B cell (primary cell): ENCODE measurements at regions not wholly inside any gene's neighbourhood (a gene's known extent, or its start where the extent isn't known, plus 50 kb on each side); places are given as distances from the start of the nearest gene placed in this dataset.

Experiments used
- ATAC-seq: fragments of 200-7000 bp; cut with Tn5 transposase; one replicate; pipeline ENCODE4 v1.10.0; 2021; ENCODE audit warnings: low read depth, mild to moderate bottlenecking, moderate number of reproducible peaks, moderate library complexity
- CTCF ChIA-PET: fragments of 350-600 bp; sonication (Branson Sonifier 250); formaldehyde crosslinking; loops from one replicate; lab custom pipeline; 2021; ENCODE audit warnings: antibody characterized with exemption, inconsistent platforms; lab: Charles Lee
- POLR2A ChIA-PET: fragments of 350-600 bp; sonication (Branson Sonifier 250); formaldehyde crosslinking; loops from one replicate; lab custom pipeline; 2021; ENCODE audit warnings: antibody characterized with exemption; lab: Charles Lee
- DNase-seq: peaks from one replicate; pipeline ENCODE4 v3.0.0; 2013
- H2AFZ ChIP-seq: 2 replicates; pipeline ENCODE4 v1.6.1; 2012; ENCODE audit warnings: mild to moderate bottlenecking, low read depth, low read length; ENCODE audit not compliant: insufficient read depth, poor library complexity, severe bottlenecking
- H3K27ac ChIP-seq, 2 donors: 1 replicate in 1 of 2; 2 replicates in 1 of 2; pipeline ENCODE4 v1.5.1; 2012 to 2013; ENCODE audit warnings: low read length in 2 of 2, mild to moderate bottlenecking in 2 of 2, moderate library complexity in 1 of 2
- H3K27me3 ChIP-seq, 4 experiments: fragments of 200-600 bp in 1 of 4; sonication (generic) in 1 of 4; replicated peaks in 1 of 4; 1 replicate in 2 of 4; 2 replicates in 2 of 4; pipeline versions ENCODE4 v1.6.1 to v1.7.0; 2013 to 2016; ENCODE audit warnings: low read length in 3 of 4, mild to moderate bottlenecking in 2 of 4, mixed read lengths in 1 of 4, moderate library complexity in 1 of 4; ENCODE audit not compliant: insufficient read depth in 4 of 4, control insufficient read depth in 3 of 4; ENCODE audit errors: control extremely low read depth in 1 of 4
- H3K36me3 ChIP-seq, 2 experiments: replicated peaks in 1 of 2; 1 replicate in 1 of 2; 2 replicates in 1 of 2; pipeline versions ENCODE4 v1.6.1 to v1.7.1; 2013; ENCODE audit warnings: low read length in 1 of 2; ENCODE audit not compliant: insufficient read depth in 2 of 2, control insufficient read depth in 1 of 2; ENCODE audit errors: control extremely low read depth in 1 of 2, extremely low read depth in 1 of 2
- H3K4me1 ChIP-seq, 2 donors: fragments of 200-600 bp in 1 of 2; sonication (generic) in 1 of 2; 1 replicate in 1 of 2; 2 replicates in 1 of 2; pipeline versions ENCODE4 v1.5.1 to v1.6.1; 2013 to 2017; ENCODE audit warnings: low read length in 2 of 2; ENCODE audit not compliant: control insufficient read depth in 2 of 2, insufficient read depth in 2 of 2
- H3K4me2 ChIP-seq: replicated peaks from 2 replicates; pipeline ENCODE3; 2012; ENCODE audit warnings: mild to moderate bottlenecking, low read depth, low read length; ENCODE audit not compliant: poor library complexity, severe bottlenecking
- H3K4me3 ChIP-seq, 5 experiments: fragments of 200-600 bp in 1 of 5; sonication (generic) in 1 of 5; 1 replicate in 3 of 5; 2 replicates in 2 of 5; pipeline versions ENCODE4 v1.5.1 to v1.7.0; 2011 to 2016; ENCODE audit warnings: low read length in 4 of 5, mild to moderate bottlenecking in 4 of 5, low read depth in 2 of 5, control low read depth in 1 of 5, moderate library complexity in 1 of 5; ENCODE audit not compliant: insufficient read depth in 1 of 5; ENCODE audit errors: control extremely low read depth in 1 of 5, extremely low read depth in 1 of 5
- H3K79me2 ChIP-seq: fragments of 200-600 bp; sonication (generic); one replicate; pipeline ENCODE4 v1.6.0; 2016; ENCODE audit warnings: low read length; ENCODE audit not compliant: control insufficient read depth, insufficient read depth
- H3K9ac ChIP-seq: fragments of 200-600 bp; sonication (generic); 2 replicates; pipeline ENCODE4 v1.6.1; 2017; ENCODE audit warnings: mild to moderate bottlenecking, low read length, moderate library complexity
- H3K9me3 ChIP-seq, 3 donors: one replicate each; pipeline versions ENCODE4 v1.6.1 to v1.7.1; 2013; ENCODE audit warnings: low read length in 2 of 3; ENCODE audit not compliant: control insufficient read depth in 2 of 3, insufficient read depth in 1 of 3; ENCODE audit errors: control extremely low read depth in 1 of 3
- H4K20me1 ChIP-seq: 2 replicates; pipeline ENCODE4 v1.6.0; 2012; ENCODE audit warnings: mild to moderate bottlenecking, low read length; ENCODE audit not compliant: insufficient read depth, control insufficient read depth, poor library complexity, severe bottlenecking
- H3K27ac Mint-ChIP-seq: one replicate; pipeline ENCODE4 v1.8.0; 2021; ENCODE audit warnings: mixed read lengths
- H3K27me3 Mint-ChIP-seq: one replicate; pipeline ENCODE4 v1.8.0; 2021; ENCODE audit warnings: mixed read lengths
- H3K4me1 Mint-ChIP-seq: one replicate; pipeline ENCODE4 v1.8.0; 2021; ENCODE audit warnings: mixed read lengths
- H3K4me3 Mint-ChIP-seq: one replicate; pipeline ENCODE4 v1.8.0; 2021; ENCODE audit warnings: mixed read lengths
- H3K9me3 Mint-ChIP-seq: one replicate; pipeline ENCODE4 v1.8.0; 2022; ENCODE audit warnings: mixed read lengths; ENCODE audit not compliant: insufficient read depth
- EZH2 ChIP-seq: IDR thresholded peaks from 2 replicates; pipeline ENCODE4 v1.6.1; 2012; ENCODE audit warnings: borderline replicate concordance, low read depth, mild to moderate bottlenecking, moderate library complexity, low read length; ENCODE audit not compliant: insufficient read depth, poor library complexity, severe bottlenecking
- WGBS: methylation state at CpG from one replicate; pipeline ENCODE4 v1.1.5; 2013; ENCODE audit warnings: missing lambda C conversion rate; ENCODE audit not compliant: insufficient coverage; 5-methylcytosine and 5-hydroxymethylcytosine counted together
- intact Hi-C: fragments of 100-400 bp; cut with micrococcal nuclease; formaldehyde crosslinking; loops from one replicate; pipeline ENCODE4 v1.10.0; 2022
- TF ChIP-seq, protein P1 (sequence below): fragments of 200-600 bp; IDR thresholded peaks from one replicate; pipeline ENCODE4 v1.8.0; 2022; ENCODE audit warnings: antibody characterized with exemption, mild to moderate bottlenecking

DNA sequence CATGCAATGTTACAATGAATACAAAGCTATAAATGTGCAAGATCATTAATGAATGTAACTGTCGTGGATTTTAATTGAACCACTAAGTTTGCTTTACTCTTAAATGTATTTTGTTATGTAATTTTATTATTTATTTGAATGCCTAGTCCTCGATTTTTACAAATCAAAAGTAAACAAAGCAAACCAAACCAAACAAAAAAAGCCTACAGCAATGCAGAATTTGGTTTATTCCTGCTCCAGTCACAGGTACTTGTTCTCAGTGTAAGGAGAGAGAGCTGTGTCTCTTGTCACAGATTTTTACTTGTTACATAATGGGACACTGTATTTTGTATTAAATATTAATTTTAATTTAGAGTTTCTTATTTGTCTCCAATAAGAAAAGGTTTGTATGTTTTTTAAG is 584.3 kb upstream of the SLITRK6 start:
- no peak for DNase-seq
- Histone ChIP-seq H3K4me1 (no peaks in the 10 kb centered on the region), H2AFZ (no peak overlapping the region), H3K4me2 (no peak overlapping the region), H3K9ac (no peak overlapping the region), H3K36me3 (no peaks in the 10 kb centered on the region), H3K27me3 (no peaks in the 10 kb centered on the region), H4K20me1 (no peaks in the 10 kb centered on the region), H3K79me2 (no peaks in the 10 kb centered on the region), H3K4me3 (no peak overlapping the region), H3K27ac (no peak overlapping the region), H3K9me3 (peaks cover 0 to 12% (median 0%) of the 10 kb centered on the region in 3 donors)
- ChIA-PET CTCF (no interaction called here), POLR2A (no interaction called here)
- intact Hi-C loops, result no loop called here
- no CpG with 5 or more reads among the region's 2 CpGs for WGBS
- H3K27me3 Mint-ChIP-seq, result no peaks in the 10 kb centered on the region
- peaks cover 3% of the 10 kb centered on the region for H3K9me3 Mint-ChIP-seq
- ATAC-seq, result no peak
- no peak overlapping the region for H3K4me3 Mint-ChIP-seq
- TF ChIP-seq EZH2, result no peak
- TF ChIP-seq, protein P1, sequence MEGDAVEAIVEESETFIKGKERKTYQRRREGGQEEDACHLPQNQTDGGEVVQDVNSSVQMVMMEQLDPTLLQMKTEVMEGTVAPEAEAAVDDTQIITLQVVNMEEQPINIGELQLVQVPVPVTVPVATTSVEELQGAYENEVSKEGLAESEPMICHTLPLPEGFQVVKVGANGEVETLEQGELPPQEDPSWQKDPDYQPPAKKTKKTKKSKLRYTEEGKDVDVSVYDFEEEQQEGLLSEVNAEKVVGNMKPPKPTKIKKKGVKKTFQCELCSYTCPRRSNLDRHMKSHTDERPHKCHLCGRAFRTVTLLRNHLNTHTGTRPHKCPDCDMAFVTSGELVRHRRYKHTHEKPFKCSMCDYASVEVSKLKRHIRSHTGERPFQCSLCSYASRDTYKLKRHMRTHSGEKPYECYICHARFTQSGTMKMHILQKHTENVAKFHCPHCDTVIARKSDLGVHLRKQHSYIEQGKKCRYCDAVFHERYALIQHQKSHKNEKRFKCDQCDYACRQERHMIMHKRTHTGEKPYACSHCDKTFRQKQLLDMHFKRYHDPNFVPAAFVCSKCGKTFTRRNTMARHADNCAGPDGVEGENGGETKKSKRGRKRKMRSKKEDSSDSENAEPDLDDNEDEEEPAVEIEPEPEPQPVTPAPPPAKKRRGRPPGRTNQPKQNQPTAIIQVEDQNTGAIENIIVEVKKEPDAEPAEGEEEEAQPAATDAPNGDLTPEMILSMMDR, result no peak
- no peaks in the 10 kb centered on the region for H3K4me1 Mint-ChIP-seq
- H3K27ac Mint-ChIP-seq, result no peak overlapping the region

DNA sequence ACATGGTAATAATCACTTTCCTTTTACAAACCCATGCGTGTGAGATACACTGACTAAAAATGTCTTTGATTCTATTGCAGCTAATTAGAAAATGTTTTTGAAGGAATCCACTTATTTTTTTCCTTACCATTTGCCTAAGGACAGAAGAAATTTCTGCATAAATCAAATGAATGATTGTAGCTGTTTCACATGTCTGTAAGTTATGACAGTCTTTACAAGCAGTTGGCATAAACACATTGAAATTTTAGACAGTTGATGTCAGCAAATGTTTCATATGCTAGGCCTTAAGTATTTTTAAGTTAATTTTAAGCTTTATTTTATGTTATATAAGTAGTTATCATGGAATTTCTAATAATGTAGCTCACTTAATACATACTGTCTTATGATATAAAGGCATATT is 598.4 kb upstream of the SLITRK6 start:
- no peaks in the 10 kb centered on the region for H3K4me1 Mint-ChIP-seq
- Histone ChIP-seq H3K36me3 (no peaks in the 10 kb centered on the region), H3K79me2 (no peaks in the 10 kb centered on the region), H2AFZ (no peak overlapping the region), H3K4me1 (no peaks in the 10 kb centered on the region), H4K20me1 (no peaks in the 10 kb centered on the region), H3K9ac (no peak overlapping the region), H3K27ac (no peak overlapping the region), H3K4me2 (no peak overlapping the region), H3K27me3 (no peaks in the 10 kb centered on the region), H3K4me3 (no peak overlapping the region), H3K9me3 (peaks cover 0 to 5% (median 0%) of the 10 kb centered on the region in 3 donors)
- POLR2A ChIA-PET, result no interaction called here
- CTCF ChIA-PET, result no interaction called here
- DNase-seq (no peak), ATAC-seq (no peak)
- H3K4me3 Mint-ChIP-seq, result no peak overlapping the region
- WGBS, result no CpG with 5 or more reads among the region's 1 CpG
- H3K27ac Mint-ChIP-seq, result no peak overlapping the region
- no peak for TF ChIP-seq EZH2
- TF ChIP-seq, protein P1, result no peak
- peaks cover 3% of the 10 kb centered on the region for H3K9me3 Mint-ChIP-seq
- H3K27me3 Mint-ChIP-seq, result no peaks in the 10 kb centered on the region
- intact Hi-C loops, result no loop called here
